ENCODE measurements at regions not wholly inside any gene's neighbourhood (a gene's known extent, or its start where the extent isn't known, plus 50 kb on each side); places are given as distances from the start of the nearest gene placed in this dataset.
A peak's percentile ranks its signal among the peaks of the same experiment; 100 is the strongest.

DNA sequence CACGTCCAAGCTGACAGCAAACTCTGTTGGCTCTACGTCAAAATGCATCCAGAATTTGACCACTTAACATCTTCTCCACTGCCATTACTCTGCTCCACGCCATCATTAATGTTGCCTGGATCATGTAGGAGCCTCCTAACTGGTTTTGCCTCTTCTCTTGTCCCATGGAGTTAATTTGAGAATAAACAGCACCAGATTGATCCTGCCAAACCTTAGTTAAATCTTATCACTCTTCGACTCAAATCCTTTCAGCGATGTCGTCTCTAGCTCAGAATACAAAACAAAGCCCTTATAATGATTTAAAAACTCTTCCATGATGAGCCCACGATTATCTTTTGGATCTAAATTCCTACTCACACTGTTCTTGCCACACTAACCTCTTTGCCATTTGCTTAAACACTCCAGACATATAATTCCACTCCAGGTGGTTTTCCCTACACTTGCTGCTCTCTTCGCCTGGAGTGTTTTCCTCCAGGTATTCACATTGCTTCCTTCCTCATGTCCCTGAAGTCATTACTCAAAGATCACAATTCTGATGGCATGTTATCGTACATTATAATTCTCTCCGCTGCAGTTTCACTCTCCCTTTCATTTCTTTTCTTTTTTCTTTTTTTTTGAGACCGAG is 90.7 kb upstream of the KCNK2 start:
- peak overlapping the region; percentile 22; the same call in 1 of the 2 replicates for H4K5ac ChIP-seq (ENCODE audit: low read depth, low read length)

More for the DNA sequence above, 90.7 kb upstream of the KCNK2 start:
- H3K27me3 ChIP-seq (ENCODE audit: control insufficient read depth, insufficient read depth, low read length), result no peaks in the 10 kb centered on the region
- no peak overlapping the region for H3K4me3 ChIP-seq (ENCODE audit: insufficient read depth, low read depth, low read length)
- 0 out of 2 replicates have a peak, but pooled peaks cover 3% of the 10 kb centered on the region for H3K9me1 ChIP-seq (ENCODE audit: insufficient read depth, low read length)
- no peaks in the 10 kb centered on the region for H4K20me1 ChIP-seq (ENCODE audit: insufficient read depth, low read length)
- peak overlapping the region; percentile 73 for H2AK5ac ChIP-seq (ENCODE audit: low read depth, low read length)
- no peaks in the 10 kb centered on the region for H3K36me3 ChIP-seq (ENCODE audit: control insufficient read depth, insufficient read depth, low read length)
- ChIA-PET CTCF (no interaction called here), POLR2A (ENCODE audit: unreplicated experiment) (interaction anchor here (1.6 kb wide), 1 partner anchor 34 kb away, joined by 6 read pairs; no protein-coding TSS in a partner anchor)
- H3K18ac ChIP-seq (ENCODE audit: low read depth, low read length), result peak overlapping the region; percentile 52; the same call in 1 of the 2 replicates
- peak overlapping the region; percentile 66; the same call in 1 of the 2 replicates for H3K4ac ChIP-seq (ENCODE audit: low read depth, low read length)
- H3K23ac ChIP-seq (ENCODE audit: low read depth, low read length), result no peak overlapping the region
- peak overlapping the region; percentile 26 for H3K14ac ChIP-seq (replicated peaks; ENCODE audit: low read depth, low read length)
- no peak overlapping the region for H3K4me2 ChIP-seq (ENCODE audit: low read depth, low read length)
- H2AFZ ChIP-seq (replicated peaks; ENCODE audit: low read length, poor library complexity), result no peak overlapping the region
- peak overlapping the region; percentile 92 for H2BK120ac ChIP-seq (ENCODE audit: low read depth, low read length)
- H3K27ac ChIP-seq (ENCODE audit: insufficient read depth, low read length), result no peak overlapping the region; the same call in 1 of the 2 replicates
- H3K4me1 ChIP-seq (ENCODE audit: control insufficient read depth, insufficient read depth, low read length), result peaks cover 7% of the 10 kb centered on the region; the same call in 1 of the 2 replicates
- dilution Hi-C loops (cut with HindIII; ENCODE audit: low sequenced_read_pairs, unreplicated experiment) (no loop called here), intact Hi-C loops (cut with micrococcal nuclease) (no loop called here), in situ Hi-C loops (cut with MboI; ENCODE audit: low sequenced_read_pairs) (no loop called here)
- H3K9me3 ChIP-seq (ENCODE audit: control insufficient read depth, insufficient read depth, low read length), result no peaks in the 10 kb centered on the region
- H4K8ac ChIP-seq (ENCODE audit: low read depth in 2 of 2, low read length in 2 of 2), result peak overlapping the region; percentile 30 to 65
- H3K79me1 ChIP-seq (ENCODE audit: low read depth in 1 of 2, low read length in 2 of 2), result no peaks in the 10 kb centered on the region
- H2BK15ac ChIP-seq (ENCODE audit: low read depth, low read length), result peak overlapping the region; percentile 52; the same call in 2 of the 3 replicates
- DNase-seq (no peak), ATAC-seq (ENCODE audit: low read depth) (no peak)
- no peak overlapping the region for H3K9ac ChIP-seq (ENCODE audit: low read depth, low read length)
- WGBS, 2 experiments (ENCODE audit: extremely low coverage in 2 of 2, insufficient read length in 1 of 2), result 85% methylated on average over 8 of the region's 11 CpGs; no CpG with 5 or more reads in 1 of the 2 experiments
- peak overlapping the region; percentile 88 for H2BK20ac ChIP-seq (ENCODE audit: low read depth, low read length)
- TF ChIP-seq RFX5 (IDR thresholded peaks at IDR 0.05; ENCODE audit: low read depth, low read length), result no peak
- TF ChIP-seq, protein P1, sequence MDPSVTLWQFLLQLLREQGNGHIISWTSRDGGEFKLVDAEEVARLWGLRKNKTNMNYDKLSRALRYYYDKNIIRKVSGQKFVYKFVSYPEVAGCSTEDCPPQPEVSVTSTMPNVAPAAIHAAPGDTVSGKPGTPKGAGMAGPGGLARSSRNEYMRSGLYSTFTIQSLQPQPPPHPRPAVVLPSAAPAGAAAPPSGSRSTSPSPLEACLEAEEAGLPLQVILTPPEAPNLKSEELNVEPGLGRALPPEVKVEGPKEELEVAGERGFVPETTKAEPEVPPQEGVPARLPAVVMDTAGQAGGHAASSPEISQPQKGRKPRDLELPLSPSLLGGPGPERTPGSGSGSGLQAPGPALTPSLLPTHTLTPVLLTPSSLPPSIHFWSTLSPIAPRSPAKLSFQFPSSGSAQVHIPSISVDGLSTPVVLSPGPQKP (IDR thresholded peaks at IDR 0.05; ENCODE audit: borderline replicate concordance, low read depth, low read length), result no peak
- TF ChIP-seq BHLHE40 (IDR thresholded peaks at IDR 0.05; ENCODE audit: low read depth, low read length), result no peak
- TF ChIP-seq FOS (IDR thresholded peaks at IDR 0.05; ENCODE audit: low read depth, low read length), result no peak
- no peak for TF ChIP-seq RAD21 (IDR thresholded peaks at IDR 0.05; ENCODE audit: low read length)
- no peak for TF ChIP-seq POLR2A (IDR thresholded peaks at IDR 0.05; ENCODE audit: low read depth, low read length)
- TF ChIP-seq MAZ (IDR thresholded peaks at IDR 0.05; ENCODE audit: borderline replicate concordance, low read depth, low read length), result no peak
- no peak overlapping the region for H2AK9ac ChIP-seq (replicated peaks; ENCODE audit: low read depth, low read length, poor library complexity)
- H4K91ac ChIP-seq (ENCODE audit: insufficient read depth, low read depth, low read length), result peak overlapping the region; percentile 21
- no TSS peak for BruUV-seq (replicated peaks)
- H2BK5ac ChIP-seq (ENCODE audit: low read depth, low read length, poor library complexity, severe bottlenecking), result peak overlapping the region; percentile 67
- H3K56ac ChIP-seq (ENCODE audit: extremely low read depth, insufficient read depth, low read length), result no peak overlapping the region

All from IMR-90 (cell line).